GM19043 (cell line): ENCODE measurements at regions not wholly inside any gene's neighbourhood (a gene's known extent, or its start where the extent isn't known, plus 50 kb on each side); places are given as distances from the start of the nearest gene placed in this dataset.

Experiments used
- ATAC-seq: cut with Tn5 transposase; IDR thresholded peaks from one replicate; pipeline ENCODE4 v1.9.1; 2021; ENCODE audit warnings: low read depth; ENCODE audit not compliant: unreplicated experiment

GRCh38 chr10:3631701-3632330 is 153.2 kb downstream of the KLF6 start:
- ATAC-seq: no peak

- no peak for ATAC-seq
Measured at GRCh38 chr10:3631291-3631690, 153.7 kb downstream of the KLF6 start.

GRCh38 chr10:3625959-3626751 is 158.9 kb downstream of the KLF6 start:
- ATAC-seq: peak; percentile 67

DNA sequence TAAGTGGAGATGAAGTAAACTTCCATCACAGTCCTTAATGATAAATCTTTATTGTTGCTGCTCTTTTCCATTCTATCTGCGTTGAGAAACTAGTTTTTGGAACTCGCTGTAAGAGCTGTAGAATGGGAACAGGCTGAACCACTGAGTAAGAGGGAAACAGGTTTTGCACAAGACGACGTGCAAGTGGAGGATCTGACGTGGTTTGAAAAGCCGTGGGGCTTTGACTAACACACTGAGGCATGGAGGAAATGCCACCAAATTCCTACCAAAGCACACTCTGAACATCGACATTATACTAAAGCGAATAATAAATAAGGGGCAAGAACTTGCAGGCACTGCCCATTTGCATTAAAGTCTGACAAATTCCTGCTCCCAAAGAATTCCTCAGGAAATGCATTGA is 160.6 kb downstream of the KLF6 start:
- no peak for ATAC-seq

DNA sequence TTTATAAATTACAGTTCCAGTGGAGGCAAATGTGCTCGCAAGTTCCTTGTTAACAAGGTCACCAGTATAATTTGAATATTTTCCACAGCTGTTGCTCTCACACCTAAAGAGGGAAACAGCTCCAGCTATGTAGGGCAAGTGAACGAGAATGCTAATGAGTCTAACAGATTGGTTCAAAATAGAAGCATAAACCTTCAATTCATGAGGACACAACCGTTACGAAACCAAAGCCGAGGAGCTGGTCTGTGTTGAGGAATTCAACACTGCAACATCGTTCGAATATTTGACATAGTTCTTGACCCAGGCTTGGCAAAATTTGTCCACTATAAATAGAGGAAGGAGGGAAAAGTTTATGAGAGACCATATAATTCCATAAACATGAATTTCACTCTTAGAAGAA is 161.3 kb downstream of the KLF6 start:
- ATAC-seq: no peak

DNA sequence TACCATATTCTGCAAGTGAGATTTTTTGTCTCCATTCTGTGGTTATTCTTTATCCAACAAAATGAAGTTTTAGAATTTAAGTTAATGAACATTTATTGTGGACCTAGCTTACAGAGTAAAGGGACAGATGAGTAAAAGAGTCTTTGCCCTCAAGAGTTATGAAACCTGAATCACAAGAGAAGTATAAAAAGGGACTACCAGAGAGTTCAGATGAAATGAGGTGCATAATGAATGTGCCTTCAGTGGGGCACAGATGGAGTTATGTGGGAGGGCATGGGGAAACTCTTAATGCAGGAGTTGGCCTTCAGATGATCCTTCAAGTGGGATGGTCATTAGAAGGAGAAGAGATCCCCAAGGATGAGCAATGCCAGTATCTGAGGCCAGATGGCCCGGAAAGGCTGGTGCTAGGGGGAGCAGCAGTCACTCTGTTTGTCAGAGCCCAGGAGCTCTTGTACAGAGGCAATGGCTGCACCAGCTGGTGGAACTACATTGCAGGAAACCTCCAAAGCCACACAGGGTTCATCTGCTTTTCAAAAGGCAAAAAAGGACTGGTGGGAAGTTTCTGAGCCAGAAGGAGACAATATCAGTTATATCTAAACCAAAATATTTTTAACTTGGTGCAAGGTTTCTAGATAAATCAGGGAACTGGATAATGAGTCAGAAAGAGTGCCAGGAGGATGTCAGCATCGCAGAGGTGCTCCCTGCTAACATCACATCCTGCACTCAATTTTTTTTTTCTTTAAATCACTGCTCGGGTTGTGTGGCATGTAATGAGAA is 162.0 kb downstream of the KLF6 start:
- peak; percentile 44 for ATAC-seq

DNA sequence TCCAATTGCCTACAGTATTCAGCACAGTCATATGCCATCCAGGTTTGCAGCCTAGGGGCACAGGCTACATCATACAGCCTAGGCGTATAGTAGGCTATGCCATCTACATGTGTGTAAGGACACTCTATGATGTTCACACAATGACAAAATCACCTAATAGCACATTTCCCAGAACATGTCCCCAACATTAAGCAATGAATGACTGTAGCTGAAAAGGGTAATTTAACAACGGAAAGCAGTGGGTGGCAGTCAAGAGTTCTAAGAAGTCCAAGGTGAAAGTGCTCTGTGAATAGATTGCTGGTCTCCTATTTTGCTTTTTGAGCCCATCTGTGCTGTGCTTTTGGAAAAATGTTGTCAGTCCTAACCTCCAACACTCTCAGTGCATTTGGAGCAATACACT is 162.6 kb downstream of the KLF6 start:
- no peak for ATAC-seq

DNA sequence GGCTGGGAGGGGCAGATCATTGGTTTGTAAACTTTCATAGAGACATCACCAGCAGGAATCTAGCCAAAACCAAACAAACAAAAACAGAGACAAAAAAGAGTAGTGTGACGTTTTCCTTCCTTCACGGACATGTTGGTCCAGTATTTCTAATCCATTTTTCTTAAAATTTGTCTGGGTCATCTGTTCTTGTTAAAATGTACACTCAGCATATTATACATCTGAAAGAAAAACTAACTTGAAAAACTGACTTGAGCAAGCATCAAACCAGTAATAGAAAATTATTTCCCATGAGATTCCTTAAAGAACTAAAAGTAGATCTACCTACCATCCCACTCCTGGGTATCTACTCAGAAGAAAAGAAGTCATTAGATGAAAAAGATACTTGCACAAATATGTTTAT is 164.2 kb downstream of the KLF6 start:
- ATAC-seq: no peak

DNA sequence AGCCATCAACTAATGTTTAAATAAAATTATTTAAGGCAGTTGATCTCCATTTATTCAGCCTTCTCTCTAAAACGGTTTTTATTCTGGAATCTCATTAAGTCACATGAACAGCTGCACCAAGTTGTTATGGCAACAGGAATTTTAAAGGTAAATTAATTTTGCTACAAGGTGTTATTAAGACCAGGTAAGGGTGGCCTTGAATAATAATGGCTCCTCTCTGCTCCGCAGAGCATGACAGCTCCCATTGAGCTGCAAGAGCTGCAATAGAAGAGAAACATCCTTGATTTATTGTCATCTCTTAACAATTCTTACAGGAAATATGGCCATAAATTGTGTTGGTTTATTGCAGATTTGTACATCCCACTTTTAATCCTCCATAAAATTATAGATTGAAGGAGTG is 165.8 kb downstream of the KLF6 start:
- ATAC-seq: no peak

DNA sequence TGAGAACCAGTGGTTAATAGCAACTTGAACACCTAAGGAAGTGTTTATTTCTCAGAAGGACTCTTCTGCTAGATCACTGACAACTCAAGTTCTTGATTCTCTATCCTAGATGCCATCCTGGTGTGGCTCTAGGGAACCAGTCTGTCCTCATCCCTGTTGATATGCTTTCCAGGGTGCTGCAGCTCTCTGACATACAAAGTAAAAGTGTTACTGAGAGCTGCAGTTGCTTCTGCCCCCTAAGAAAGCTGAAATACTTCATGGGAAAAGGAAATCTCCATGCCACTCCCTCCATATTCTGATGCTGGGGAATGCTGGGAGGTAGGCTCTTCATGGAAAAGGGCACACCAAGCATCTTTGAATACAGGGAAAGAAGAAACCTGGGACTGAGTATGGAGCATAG is 168.1 kb downstream of the KLF6 start:
- no peak for ATAC-seq

GRCh38 chr10:3613318-3613717 is 171.7 kb downstream of the KLF6 start:
- ATAC-seq: no peak

DNA sequence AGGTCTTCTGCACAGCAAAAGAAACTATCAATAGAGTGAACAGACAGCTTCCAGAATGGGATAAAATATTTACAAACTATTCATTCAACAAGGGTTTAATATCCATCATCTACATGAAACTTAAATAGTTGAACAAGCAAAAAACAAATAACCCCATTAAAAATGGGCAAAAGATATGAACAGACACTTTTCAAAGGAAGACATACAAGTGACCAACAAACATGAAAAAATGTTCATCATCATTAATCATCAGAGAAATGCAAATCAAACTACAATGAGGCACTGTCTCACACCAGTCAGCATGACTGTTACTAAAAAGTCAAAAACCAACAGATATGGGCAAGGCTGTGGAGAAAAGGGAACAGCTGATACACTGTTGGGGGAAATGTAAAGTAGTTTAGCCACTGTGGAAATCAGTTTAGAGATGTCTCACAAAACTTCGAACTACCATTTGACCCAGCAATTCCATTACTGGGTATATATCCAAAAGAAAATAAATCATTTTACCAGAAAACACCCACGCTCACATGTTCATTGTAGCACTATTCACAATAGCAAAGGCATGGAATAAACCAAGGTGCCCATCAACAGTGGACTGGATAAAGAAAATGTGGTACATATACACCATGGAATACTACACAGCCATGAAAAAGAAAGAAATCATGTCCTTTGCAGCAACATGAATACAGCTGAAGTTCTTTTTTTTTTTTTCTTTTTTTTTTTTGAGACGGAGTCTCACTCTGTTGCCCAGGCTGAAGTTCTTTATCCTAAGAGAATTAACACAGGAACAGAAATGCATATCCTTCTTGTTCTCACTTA is 172.6 kb downstream of the KLF6 start:
- ATAC-seq: no peak

DNA sequence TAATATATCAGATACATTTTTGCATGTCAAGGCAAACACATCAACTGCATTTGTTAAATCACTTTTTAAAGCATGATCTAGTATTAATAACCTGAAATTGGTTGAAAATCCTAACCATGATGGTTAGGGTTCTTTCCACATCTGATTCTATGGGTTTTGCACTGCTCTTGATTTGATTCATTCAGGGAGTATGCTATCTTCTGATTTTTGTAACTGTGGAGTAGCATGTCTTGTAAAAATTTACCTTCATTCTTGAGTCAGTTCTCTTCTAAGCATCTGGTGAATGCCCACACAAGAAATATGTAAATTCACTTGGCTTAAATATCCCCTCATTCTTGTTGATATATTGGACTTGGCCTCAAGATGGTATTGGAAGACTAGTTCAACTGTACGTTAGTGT is 178.7 kb downstream of the KLF6 start:
- no peak for ATAC-seq

GRCh38 chr10:3605882-3606281 is 179.1 kb downstream of the KLF6 start:
- no peak for ATAC-seq

DNA sequence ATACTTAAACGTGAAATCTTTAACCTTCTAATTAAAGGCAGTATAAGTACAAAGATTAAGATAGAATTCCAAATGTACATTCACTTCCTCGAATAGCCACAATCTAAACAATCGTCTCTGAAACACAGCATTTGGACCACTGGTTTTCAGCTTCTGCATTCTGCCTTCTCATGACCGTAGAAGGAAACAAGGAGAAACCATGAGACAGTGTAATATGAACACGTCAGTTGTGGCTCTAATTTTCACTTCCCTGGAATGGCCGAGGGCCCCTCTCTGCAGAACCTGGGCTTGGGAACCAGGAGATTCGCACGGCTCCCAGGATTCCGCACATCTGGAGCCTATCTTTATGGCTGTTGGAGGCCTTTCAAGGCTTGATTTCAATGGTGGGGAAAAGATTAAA is 189.3 kb downstream of the KLF6 start:
- no peak for ATAC-seq

DNA sequence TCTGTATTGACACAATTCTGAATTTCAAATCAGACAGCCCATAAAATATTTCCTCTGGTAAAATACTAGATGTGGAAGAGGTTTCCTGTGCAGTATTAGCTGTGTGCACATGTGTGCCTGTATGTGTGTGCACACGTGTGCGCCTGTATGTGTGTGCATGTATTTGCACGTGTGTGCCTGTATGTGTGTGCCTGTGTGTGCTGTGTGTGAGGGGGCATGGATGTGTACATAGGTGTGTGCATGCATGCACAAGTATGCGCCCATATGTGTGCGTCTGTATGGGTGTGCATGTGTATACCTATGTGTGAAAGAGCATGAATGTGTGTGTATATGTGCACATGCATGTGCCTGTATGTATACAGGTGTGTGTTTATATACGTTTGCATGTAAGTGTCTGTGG is 191.4 kb downstream of the KLF6 start:
- no peak for ATAC-seq

- ATAC-seq: no peak
Measured at GRCh38 chr10:3592424-3592823, 192.6 kb downstream of the KLF6 start.

- no peak for ATAC-seq
Measured at GRCh38 chr10:3588816-3589215, 196.2 kb downstream of the KLF6 start.

DNA sequence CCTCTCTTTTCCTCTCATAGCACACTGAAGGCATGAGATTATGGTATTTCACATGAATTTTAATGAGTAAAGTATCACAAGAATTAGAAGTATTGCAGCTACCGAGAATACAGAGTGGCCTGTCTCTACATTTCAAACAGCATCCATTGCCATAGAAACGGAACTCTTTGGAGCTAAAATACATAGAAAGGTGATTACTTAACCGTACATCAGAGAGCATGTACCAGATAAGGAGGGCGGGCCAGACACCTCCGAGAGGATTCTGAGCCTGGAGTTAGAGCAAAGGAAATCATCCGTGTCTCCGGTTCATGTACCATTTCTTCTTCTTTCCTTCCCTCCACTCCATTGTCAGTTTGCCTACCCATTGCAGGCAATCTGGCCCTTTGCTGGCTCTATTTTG is 196.7 kb downstream of the KLF6 start:
- ATAC-seq: no peak

DNA sequence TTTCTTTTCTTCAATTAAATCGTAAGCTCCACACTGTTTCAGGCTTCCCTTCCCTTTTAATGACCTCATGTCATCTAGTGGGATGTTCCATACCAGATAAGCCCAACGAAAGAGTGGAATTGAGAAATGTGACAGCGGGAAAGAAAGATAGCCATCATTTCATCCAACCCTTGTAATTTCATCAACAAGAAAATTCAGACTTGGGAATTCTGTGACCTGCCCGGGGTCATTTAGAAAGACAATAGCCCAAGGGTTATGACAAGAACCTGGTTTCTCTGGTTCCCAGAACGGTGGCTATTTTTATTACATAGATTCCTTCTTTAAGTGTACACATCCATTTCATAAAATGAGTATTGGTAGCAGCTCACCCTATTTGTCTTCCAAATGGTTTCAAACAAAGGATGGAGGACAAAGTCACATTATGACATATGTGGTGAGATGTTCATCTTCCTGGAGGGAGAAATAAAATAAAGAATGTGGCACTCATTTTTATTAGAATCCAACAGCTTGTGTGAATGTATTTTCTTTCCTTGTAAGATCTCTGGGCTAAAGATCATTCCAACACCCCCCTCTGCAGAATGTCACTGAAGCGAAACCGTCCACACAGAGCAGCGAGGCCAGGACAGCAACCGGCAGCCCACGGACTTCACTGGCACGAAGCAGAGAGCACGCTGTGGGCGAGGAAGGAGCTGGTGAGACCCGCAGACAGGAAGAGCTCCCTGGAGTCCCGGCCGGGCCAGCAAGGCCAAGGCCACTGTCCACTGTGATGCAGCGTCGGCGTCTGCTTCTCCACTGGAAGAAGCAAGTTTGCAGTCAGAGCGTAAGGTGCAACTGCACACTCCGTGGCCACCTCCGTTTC is 199.9 kb downstream of the KLF6 start:
- ATAC-seq: no peak
